GM23248 (cell line): ENCODE measurements at regions not wholly inside any gene's neighbourhood (a gene's known extent, or its start where the extent isn't known, plus 50 kb on each side); places are given as distances from the start of the nearest gene placed in this dataset.

ENCODE experiments used
- EZH2 ChIP-seq: fragments of 200-600 bp; sonication (generic); IDR thresholded peaks from 2 replicates; pipeline ENCODE4 v1.6.1; 2018; ENCODE audit warnings: antibody characterized with exemption, mild to moderate bottlenecking; ENCODE audit not compliant: insufficient read depth, poor library complexity, severe bottlenecking
- EZH2phosphoT487 ChIP-seq: fragments of 200-600 bp; sonication (generic); IDR thresholded peaks from 2 replicates; pipeline ENCODE4 v1.6.1; 2018; ENCODE audit warnings: antibody characterized with exemption, moderate library complexity, mild to moderate bottlenecking, low read depth; ENCODE audit not compliant: insufficient read depth

DNA sequence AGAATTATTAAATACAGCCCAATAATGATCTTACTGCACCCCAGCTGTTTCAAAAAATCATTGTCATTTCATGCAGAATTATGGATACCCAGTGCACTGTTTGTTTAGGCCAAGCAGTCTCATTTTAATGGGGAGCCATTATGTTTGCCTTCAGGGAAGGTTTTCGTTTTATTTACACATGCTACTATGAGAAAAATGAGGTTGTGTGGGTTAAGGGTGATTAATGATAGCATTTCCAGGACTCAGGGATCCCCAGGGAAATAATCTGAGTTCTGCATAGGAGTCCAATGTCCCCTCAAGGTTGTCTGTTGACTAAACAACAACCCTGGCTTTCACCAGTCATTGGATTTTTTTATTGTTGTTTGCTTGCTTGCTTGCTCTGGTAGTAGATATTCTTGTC is 71.0 kb upstream of the ZP4 start:
- TF ChIP-seq EZH2 (no peak), EZH2phosphoT487 (no peak)
